GM20000 (cell line): ENCODE measurements at regions not wholly inside any gene's neighbourhood (a gene's known extent, or its start where the extent isn't known, plus 50 kb on each side); places are given as distances from the start of the nearest gene placed in this dataset.

Source experiments
- DNase-seq: peaks from one replicate; pipeline ENCODE4 v3.0.0; 2012; ENCODE audit warnings: low spot score
- CTCF ChIP-seq: IDR thresholded peaks from 2 replicates; pipeline ENCODE4 v1.5.1; 2012; ENCODE audit warnings: mild to moderate bottlenecking, control low read depth; ENCODE audit errors: extremely low read depth, missing control alignments

- no peak for DNase-seq
Measured at GRCh38 chr1:239174880-239175279, 211.5 kb upstream of the CHRM3 start.

DNA sequence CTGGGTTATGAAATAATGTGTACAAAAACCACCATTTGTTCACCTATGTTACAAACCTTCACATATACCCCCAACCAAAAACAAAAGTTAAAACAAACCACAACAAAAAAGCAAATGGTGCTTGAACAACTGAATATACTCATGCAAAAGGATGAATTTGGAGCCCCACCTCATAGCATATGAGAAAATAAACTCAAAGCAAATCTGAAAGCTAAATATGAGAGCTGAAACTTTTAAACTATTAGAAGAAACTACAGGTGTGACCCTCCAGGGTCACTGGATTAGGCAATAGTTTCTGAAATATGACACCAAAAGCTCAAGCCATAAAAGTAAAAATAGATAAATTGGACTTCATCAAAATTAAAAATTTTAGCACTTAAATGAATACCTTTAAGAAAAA lies 215.5 kb upstream of the CHRM3 start:
- TF ChIP-seq CTCF: no peak
- no peak for DNase-seq

More at GRCh38 chr1:239174880-239175279, 211.5 kb upstream of the CHRM3 start:
- no peak for TF ChIP-seq CTCF

DNA sequence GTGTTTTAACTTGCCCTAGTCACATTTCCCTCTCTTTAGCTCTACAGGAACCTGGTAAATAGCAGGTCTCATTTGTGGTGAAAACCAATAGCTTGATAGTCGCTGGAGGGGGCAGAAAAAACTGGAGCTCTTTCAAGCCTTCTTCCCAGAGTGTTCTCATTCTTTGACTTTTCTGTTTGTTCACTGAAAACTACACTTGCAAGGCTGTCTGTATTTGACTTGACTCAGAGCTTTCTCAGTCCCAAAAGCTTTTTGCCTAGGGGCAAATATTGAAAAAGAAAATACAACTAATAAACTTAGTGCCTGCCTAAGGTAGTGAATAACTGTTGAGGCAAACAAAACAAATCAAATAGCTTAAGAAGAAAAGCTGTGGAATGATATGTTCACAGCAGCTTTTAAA lies 217.1 kb upstream of the CHRM3 start:
- no peak for DNase-seq
- no peak for TF ChIP-seq CTCF

GRCh38 chr1:239164451-239165180 lies 221.8 kb upstream of the CHRM3 start:
- no peak for DNase-seq
- no peak for TF ChIP-seq CTCF

DNA sequence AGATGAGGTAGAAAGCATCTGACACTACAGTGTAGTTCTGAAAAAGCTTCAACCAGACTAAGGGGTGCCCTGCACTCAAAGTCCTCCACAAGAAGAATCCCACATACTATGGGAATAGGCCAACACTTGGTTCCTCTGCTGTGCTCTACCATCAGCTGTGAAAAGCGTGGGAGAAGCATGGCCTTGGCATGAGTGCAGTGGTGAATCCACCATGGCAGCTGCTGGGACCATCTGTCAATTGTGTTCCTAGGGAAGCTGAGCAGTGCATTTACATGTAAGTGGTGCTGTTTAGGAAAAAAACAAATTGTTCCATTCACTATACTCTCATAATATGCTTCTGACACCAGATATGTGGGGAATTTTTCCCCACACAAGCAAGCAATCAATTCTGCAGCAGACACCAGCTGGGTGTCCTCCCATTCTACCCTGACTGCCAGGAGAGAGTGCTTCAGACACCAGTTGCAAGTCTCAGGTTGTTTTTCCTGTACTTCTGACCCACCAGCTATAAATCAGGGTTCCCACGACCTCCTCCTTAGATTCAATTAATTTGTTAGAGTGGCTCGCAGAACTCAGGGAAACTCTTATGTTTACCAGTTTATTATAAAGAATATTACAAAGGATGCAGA lies 230.8 kb upstream of the CHRM3 start:
- TF ChIP-seq CTCF: no peak

DNA sequence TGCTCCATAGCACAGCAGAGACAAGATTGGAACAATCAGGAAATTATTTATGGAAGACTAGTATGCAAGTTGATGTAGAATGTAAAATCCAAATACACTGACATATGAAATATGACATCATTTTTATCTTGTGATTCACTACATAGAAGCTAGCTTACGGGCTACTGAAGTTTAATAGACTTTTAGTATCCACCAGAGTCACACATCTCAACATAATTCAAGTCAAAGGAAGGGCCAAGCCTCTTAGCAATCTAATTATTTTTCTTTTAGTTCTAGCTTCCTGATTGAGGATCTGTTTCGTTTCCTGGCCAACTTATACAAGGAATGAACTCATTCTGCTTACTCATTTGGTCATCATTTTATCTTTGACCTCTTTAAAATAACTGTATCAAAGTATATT lies 234.4 kb upstream of the CHRM3 start:
- no peak for DNase-seq
- no peak for TF ChIP-seq CTCF

More for the DNA sequence above, 230.8 kb upstream of the CHRM3 start:
- no peak for DNase-seq

DNA sequence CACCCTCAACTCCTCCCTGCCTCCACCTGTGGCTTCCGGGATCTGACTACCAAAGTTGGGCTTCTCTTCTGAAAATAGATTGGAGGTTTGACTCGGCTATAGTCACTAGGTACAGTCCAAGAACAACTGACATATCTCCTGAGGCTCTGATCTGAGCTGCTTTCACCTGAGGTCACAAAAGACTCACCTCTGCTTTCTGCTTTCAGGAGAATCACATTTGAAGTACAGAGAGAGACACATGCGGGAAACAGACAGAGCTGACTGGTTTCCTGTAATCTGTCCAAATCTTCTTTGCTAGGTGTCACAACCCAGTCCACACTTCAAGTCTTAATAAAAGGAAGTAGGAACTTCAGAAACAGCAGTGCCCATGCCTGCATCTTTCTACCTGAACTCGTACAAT lies 245.4 kb upstream of the CHRM3 start:
- no peak for DNase-seq
- no peak for TF ChIP-seq CTCF
